Heart right ventricle (tissue), 16 donors: ENCODE measurements at regions not wholly inside any gene's neighbourhood (a gene's known extent, or its start where the extent isn't known, plus 50 kb on each side); places are given as distances from the start of the nearest gene placed in this dataset.

ENCODE experiments used
- ATAC-seq, 8 donors: fragments of 200-7000 bp; cut with Tn5 transposase; one replicate each; pipeline ENCODE4 v1.9.1; 2020; ENCODE audit warnings: mild to moderate bottlenecking in 8 of 8, moderate library complexity in 8 of 8, moderate number of reproducible peaks in 1 of 8
- DNase-seq, 2 donors: peaks; one replicate each; pipeline ENCODE4 v3.0.0-alpha.2; 2020
- H3K27ac ChIP-seq, 10 donors: fragments of 200-600 bp; sonication (generic) in 2 of 10; one replicate each; pipeline versions ENCODE4 v1.5.0 to v1.8.0; 2020 to 2022; ENCODE audit warnings: mild to moderate bottlenecking in 3 of 10
- H3K27me3 ChIP-seq, 7 donors: fragments of 200-600 bp; one replicate each; pipeline ENCODE4 v1.8.0; 2021 to 2022; ENCODE audit warnings: mild to moderate bottlenecking in 2 of 7
- H3K36me3 ChIP-seq, 9 donors: fragments of 200-600 bp; sonication (generic) in 1 of 9; one replicate each; pipeline versions ENCODE4 v1.5.0 to v1.8.0; 2020 to 2022; ENCODE audit warnings: mild to moderate bottlenecking in 2 of 9
- H3K4me1 ChIP-seq, 9 donors: fragments of 200-600 bp; sonication (generic) in 1 of 9; one replicate each; pipeline versions ENCODE4 v1.5.0 to v1.8.0; 2020 to 2022; ENCODE audit warnings: mild to moderate bottlenecking in 4 of 9
- H3K4me3 ChIP-seq, 10 donors: fragments of 200-600 bp; sonication (generic) in 2 of 10; one replicate each; pipeline versions ENCODE4 v1.5.0 to v1.8.0; 2020 to 2022; ENCODE audit warnings: mild to moderate bottlenecking in 7 of 10, moderate library complexity in 2 of 10
- H3K9me3 ChIP-seq, 11 donors: fragments of 200-600 bp in 10 of 11; sonication (generic) in 2 of 11; one replicate each; pipeline versions ENCODE4 v1.5.0 to v1.8.0; 2013 to 2022; ENCODE audit warnings: mild to moderate bottlenecking in 2 of 11, control low read depth in 1 of 11, moderate library complexity in 1 of 11
- WGBS, 2 donors: extraction: QIAGEN DNeasy Blood & Tissue Kit; methylation state at CpG; one replicate each; pipeline ENCODE4 v1.1.7; 2013; ENCODE audit warnings: inconsistent platforms in 1 of 2; 5-methylcytosine and 5-hydroxymethylcytosine counted together
- intact Hi-C, 10 donors: fragments of 100-400 bp; cut with DNase I; formaldehyde crosslinking; loops; one replicate each; pipeline versions ENCODE4 v1.11.1 to v1.14.2; 2022
- TF ChIP-seq, protein P1 (sequence below), 9 donors: fragments of 200-600 bp; sonication (generic) in 2 of 9; IDR thresholded peaks; one replicate each; pipeline versions ENCODE4 v1.5.0 to v1.8.0; 2021 to 2022; ENCODE audit warnings: antibody characterized with exemption in 9 of 9, mild to moderate bottlenecking in 5 of 9, moderate library complexity in 1 of 9
- donor health status: Arrhythmogenic right ventricular cardiomyopathy.
- donor health status: ischemic (EF 13 %, LVEDD 7.1; RV severe dilation, severe dysfunction).
- donor health status: healthy with polysubstance abuse.
- donor health status: DM: no; HTN: yes; CAD: no.
- donor health status: DM: no; HTN: no; CAD: no.
- donor health status: ischemic (EF 25% LVEDD 6.9; RV normal size, moderate dysfunction).
- donor health status: ischemic (EF 25% LVEDD 5.7; RV mildly dilated, moderate dysfunction).
- donor health status: healthy.
- donor health status: DM: yes; HTN: yes; CAD: no.
- donor health status: Ischemic cardiomyopathy.
- donor health status: ischemic (EF 35%, LVEDD 5.7; RV mildly dilated, moderate dysfunction).
- donor health status: nonischemic (EF 11% LVEDD 7.7; RV severe dilation, severe dysfunction).
- donor health status: DM: yes; HTN: yes; CAD: no.
- donor health status: PGD.
- donor health status: ischemic (EF 29% LVEDD 5.4; RV normal size, mild dysfunction).
- donor health status: nonischemic (EF 23%, LVEDD 6.1; RV moderate dilation, normal function).

- Histone ChIP-seq H3K36me3 (no peaks in the 10 kb centered on the region), H3K4me3 (no peak overlapping the region), H3K9me3 (no peaks in the 10 kb centered on the region), H3K4me1 (peaks cover 0 to 20% (median 4%) of the 10 kb centered on the region in 9 donors), H3K27me3 (no peaks in the 10 kb centered on the region), H3K27ac (no peak overlapping the region)
- TF ChIP-seq, protein P1, sequence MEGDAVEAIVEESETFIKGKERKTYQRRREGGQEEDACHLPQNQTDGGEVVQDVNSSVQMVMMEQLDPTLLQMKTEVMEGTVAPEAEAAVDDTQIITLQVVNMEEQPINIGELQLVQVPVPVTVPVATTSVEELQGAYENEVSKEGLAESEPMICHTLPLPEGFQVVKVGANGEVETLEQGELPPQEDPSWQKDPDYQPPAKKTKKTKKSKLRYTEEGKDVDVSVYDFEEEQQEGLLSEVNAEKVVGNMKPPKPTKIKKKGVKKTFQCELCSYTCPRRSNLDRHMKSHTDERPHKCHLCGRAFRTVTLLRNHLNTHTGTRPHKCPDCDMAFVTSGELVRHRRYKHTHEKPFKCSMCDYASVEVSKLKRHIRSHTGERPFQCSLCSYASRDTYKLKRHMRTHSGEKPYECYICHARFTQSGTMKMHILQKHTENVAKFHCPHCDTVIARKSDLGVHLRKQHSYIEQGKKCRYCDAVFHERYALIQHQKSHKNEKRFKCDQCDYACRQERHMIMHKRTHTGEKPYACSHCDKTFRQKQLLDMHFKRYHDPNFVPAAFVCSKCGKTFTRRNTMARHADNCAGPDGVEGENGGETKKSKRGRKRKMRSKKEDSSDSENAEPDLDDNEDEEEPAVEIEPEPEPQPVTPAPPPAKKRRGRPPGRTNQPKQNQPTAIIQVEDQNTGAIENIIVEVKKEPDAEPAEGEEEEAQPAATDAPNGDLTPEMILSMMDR (IDR thresholded peaks at IDR 0.05) = no peak
- WGBS, 2 donors = 71 to 76% methylated on average over 6 of the region's 6 CpGs
- DNase-seq = no peak
- no peak for ATAC-seq
- intact Hi-C loops = no loop called here
Observed at GRCh38 chr6:44735630-44735963, 348.1 kb downstream of the CDC5L start.

- TF ChIP-seq, protein P1 (IDR thresholded peaks at IDR 0.05) = no peak
- peaks cover 0 to 16% (median 4%) of the 10 kb centered on the region in 9 donors for H3K4me1 ChIP-seq
- H3K27ac ChIP-seq = no peak overlapping the region
- H3K36me3 ChIP-seq = no peaks in the 10 kb centered on the region
- no peak overlapping the region for H3K4me3 ChIP-seq
- intact Hi-C loops = no loop called here
- WGBS, 2 donors = 90 to 98% methylated on average over 9 of the region's 9 CpGs
- DNase-seq (no peak), ATAC-seq (no peak)
- peaks cover 0 to 3% (median 0%) of the 10 kb centered on the region in 7 donors for H3K27me3 ChIP-seq
- no peaks in the 10 kb centered on the region for H3K9me3 ChIP-seq
Observed at GRCh38 chr6:44737341-44737740, 349.8 kb downstream of the CDC5L start.

DNA sequence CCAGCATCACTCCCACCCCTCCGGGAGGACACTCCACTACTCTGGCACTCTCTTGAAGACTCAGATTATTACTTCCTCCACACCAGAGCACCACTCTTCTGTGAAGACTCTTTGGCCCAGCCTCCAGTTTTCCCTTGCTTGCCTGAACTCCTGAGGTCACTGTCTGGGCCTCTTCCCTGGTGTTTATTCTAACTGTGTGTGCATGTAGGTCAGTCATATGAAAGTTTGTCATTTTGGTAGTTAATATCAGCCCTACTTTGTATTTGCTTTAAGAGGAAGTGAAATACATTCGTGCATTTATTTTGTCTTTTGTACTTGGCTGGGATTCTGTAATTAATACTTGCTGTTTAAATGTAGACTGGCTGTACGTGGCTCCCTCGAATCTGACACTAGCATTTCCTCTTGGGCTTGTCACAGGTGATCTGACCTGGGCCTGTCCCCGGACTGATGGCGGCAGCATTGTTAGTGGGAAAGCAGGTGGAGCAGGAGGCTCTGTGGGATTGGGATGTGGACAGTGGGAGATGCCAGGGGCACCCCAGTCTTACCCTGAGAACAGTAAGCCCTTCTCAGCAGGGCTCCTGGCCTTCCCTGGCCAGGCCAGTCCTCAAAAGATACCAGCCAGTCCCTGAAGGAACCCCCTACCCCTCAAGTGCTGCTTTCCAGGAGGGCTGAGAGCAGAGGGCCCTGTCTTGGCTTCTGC, 350.5 kb downstream of the CDC5L start:
- Histone ChIP-seq H3K4me3 (no peak overlapping the region), H3K9me3 (no peaks in the 10 kb centered on the region), H3K27me3 (peaks cover 0 to 4% (median 0%) of the 10 kb centered on the region in 7 donors), H3K4me1 (peaks cover 0 to 16% (median 4%) of the 10 kb centered on the region in 9 donors), H3K27ac (peak overlapping the region in 1 of 10 donors; percentile 31), H3K36me3 (no peaks in the 10 kb centered on the region)
- ATAC-seq = no peak
- intact Hi-C loops = no loop called here
- no peak for DNase-seq
- 79 to 86% methylated on average over 6 of the region's 6 CpGs for WGBS, 2 donors
- TF ChIP-seq, protein P1 (IDR thresholded peaks at IDR 0.05) = no peak

GRCh38 chr6:44738601-44739146, 351.2 kb downstream of the CDC5L start:
- intact Hi-C loops = no loop called here
- Histone ChIP-seq H3K4me1 (peaks cover 0 to 13% (median 0%) of the 10 kb centered on the region in 9 donors), H3K36me3 (no peaks in the 10 kb centered on the region), H3K9me3 (no peaks in the 10 kb centered on the region), H3K4me3 (no peak overlapping the region), H3K27ac (no peak overlapping the region), H3K27me3 (peaks cover 0 to 4% (median 0%) of the 10 kb centered on the region in 7 donors)
- ATAC-seq = peak in 1 of 8 donors; percentile 63
- TF ChIP-seq, protein P1 (IDR thresholded peaks at IDR 0.05) = no peak
- DNase-seq = no peak
- 81 to 88% methylated on average over 8 of the region's 8 CpGs for WGBS, 2 donors
